Astrocyte (in vitro differentiated cells and primary cell): ENCODE measurements at regions not wholly inside any gene's neighbourhood (a gene's known extent, or its start where the extent isn't known, plus 50 kb on each side); places are given as distances from the start of the nearest gene placed in this dataset.

ENCODE experiments used
- DNase-seq: peaks from one replicate; pipeline ENCODE4 v3.0.0-alpha.2; 2010; ENCODE audit warnings: low read depth
- FAIRE-seq: peaks from 2 replicates; lab custom pipeline; 2011; peaks lifted over from hg19 to GRCh38; lab: Jason Lieb, UNC
- H2AFZ ChIP-seq: 2 replicates; pipeline ENCODE4 v1.6.0; 2012; ENCODE audit warnings: low read depth, low read length, inconsistent platforms
- H3K27ac ChIP-seq: 2 replicates; pipeline ENCODE4 v1.5.1; 2011; ENCODE audit warnings: low read depth, low read length, inconsistent platforms
- H3K27me3 ChIP-seq: 2 replicates; pipeline ENCODE4 v1.6.0; 2011; ENCODE audit warnings: low read length, inconsistent platforms; ENCODE audit not compliant: insufficient read depth
- H3K36me3 ChIP-seq: 2 replicates; pipeline ENCODE4 v1.5.1; 2011; ENCODE audit warnings: low read length, inconsistent platforms; ENCODE audit not compliant: insufficient read depth
- H3K4me1 ChIP-seq: 2 replicates; pipeline ENCODE4 v1.5.1; 2011; ENCODE audit warnings: low read length, inconsistent platforms; ENCODE audit not compliant: insufficient read depth
- H3K4me2 ChIP-seq: 2 replicates; pipeline ENCODE4 v1.6.0; 2012; ENCODE audit warnings: low read length, inconsistent platforms
- H3K4me3 ChIP-seq: 2 replicates; pipeline ENCODE4 v1.5.1; 2011; ENCODE audit warnings: low read depth, mild to moderate bottlenecking, low read length, inconsistent platforms; ENCODE audit not compliant: insufficient read depth
- H3K79me2 ChIP-seq: 2 replicates; pipeline ENCODE4 v1.6.0; 2012; ENCODE audit warnings: mild to moderate bottlenecking, low read length, inconsistent platforms; ENCODE audit not compliant: insufficient read depth
- H3K9ac ChIP-seq: 2 replicates; pipeline ENCODE4 v1.6.0; 2012; ENCODE audit warnings: mild to moderate bottlenecking, low read length, inconsistent platforms
- H3K9me3 ChIP-seq: 2 replicates; pipeline ENCODE4 v1.5.1; 2012; ENCODE audit warnings: low read depth, mild to moderate bottlenecking, low read length, inconsistent platforms; ENCODE audit not compliant: insufficient read depth
- H4K20me1 ChIP-seq: 2 replicates; pipeline ENCODE4 v1.6.0; 2012; ENCODE audit warnings: low read length, inconsistent platforms; ENCODE audit not compliant: insufficient read depth
- H3K27ac Mint-ChIP-seq: one replicate; pipeline ENCODE4 v1.8.0; 2021; ENCODE audit warnings: mild to moderate bottlenecking, mixed read lengths; ENCODE audit not compliant: unreplicated experiment
- H3K27me3 Mint-ChIP-seq: one replicate; pipeline ENCODE4 v1.8.0; 2021; ENCODE audit warnings: low read depth, mixed read lengths; ENCODE audit not compliant: unreplicated experiment
- H3K36me3 Mint-ChIP-seq: one replicate; pipeline ENCODE4 v1.8.0; 2021; ENCODE audit warnings: low read depth, mixed read lengths; ENCODE audit not compliant: unreplicated experiment
- H3K4me1 Mint-ChIP-seq: one replicate; pipeline ENCODE4 v1.8.0; 2021; ENCODE audit warnings: low read depth, mixed read lengths; ENCODE audit not compliant: unreplicated experiment
- H3K4me3 Mint-ChIP-seq: one replicate; pipeline ENCODE4 v1.8.0; 2021; ENCODE audit warnings: mild to moderate bottlenecking, moderate library complexity, mixed read lengths; ENCODE audit not compliant: unreplicated experiment
- H3K9me3 Mint-ChIP-seq: one replicate; pipeline ENCODE4 v1.8.0; 2021; ENCODE audit warnings: mild to moderate bottlenecking, mixed read lengths; ENCODE audit not compliant: unreplicated experiment
- CTCF ChIP-seq: IDR thresholded peaks from 2 replicates; pipeline ENCODE4 v1.5.1; 2011; ENCODE audit warnings: low read depth, mild to moderate bottlenecking, inconsistent platforms, low read length, moderate library complexity; ENCODE audit not compliant: insufficient read depth
- EZH2 ChIP-seq: IDR thresholded peaks from 2 replicates; pipeline ENCODE4 v1.6.1; 2012; ENCODE audit warnings: mild to moderate bottlenecking, low read length, inconsistent platforms; ENCODE audit not compliant: insufficient read depth

- Mint-ChIP-seq H3K4me3 (no peak overlapping the region), H3K27ac (no peak overlapping the region), H3K9me3 (no peaks in the 10 kb centered on the region), H3K36me3 (no peaks in the 10 kb centered on the region), H3K4me1 (no peaks in the 10 kb centered on the region), H3K27me3 (no peaks in the 10 kb centered on the region)
- no peaks in the 10 kb centered on the region for H4K20me1 ChIP-seq
- no peaks in the 10 kb centered on the region for H3K36me3 ChIP-seq
- no peak overlapping the region for H3K9ac ChIP-seq
- H3K9me3 ChIP-seq = no peaks in the 10 kb centered on the region
- H3K79me2 ChIP-seq = no peaks in the 10 kb centered on the region
- H3K27me3 ChIP-seq = no peaks in the 10 kb centered on the region
- no peak overlapping the region for H3K4me3 ChIP-seq
- no peak overlapping the region for H3K4me2 ChIP-seq
- FAIRE-seq (no peak), DNase-seq (no peak)
- H3K27ac ChIP-seq = no peak overlapping the region
- H3K4me1 ChIP-seq = no peaks in the 10 kb centered on the region
- no peak for TF ChIP-seq EZH2
- no peak for TF ChIP-seq CTCF
- H2AFZ ChIP-seq = no peak overlapping the region
Measured at GRCh38 chr15:97319291-97319690, 641.2 kb upstream of the ARRDC4 start.

GRCh38 chr15:97346221-97346620 is 614.3 kb upstream of the ARRDC4 start:
- Histone ChIP-seq H3K27ac (no peak overlapping the region), H4K20me1 (no peaks in the 10 kb centered on the region), H3K9ac (no peak overlapping the region), H2AFZ (no peak overlapping the region), H3K9me3 (peaks cover 3% of the 10 kb centered on the region), H3K4me1 (no peaks in the 10 kb centered on the region), H3K27me3 (no peaks in the 10 kb centered on the region), H3K4me3 (no peak overlapping the region), H3K36me3 (no peaks in the 10 kb centered on the region), H3K79me2 (no peaks in the 10 kb centered on the region), H3K4me2 (no peak overlapping the region)
- DNase-seq (no peak), FAIRE-seq (no peak)
- Mint-ChIP-seq H3K27me3 (no peaks in the 10 kb centered on the region), H3K27ac (no peak overlapping the region), H3K4me3 (no peak overlapping the region), H3K4me1 (no peaks in the 10 kb centered on the region), H3K36me3 (no peaks in the 10 kb centered on the region), H3K9me3 (no peaks in the 10 kb centered on the region)
- TF ChIP-seq EZH2 (no peak), CTCF (no peak)

GRCh38 chr15:97350813-97351212 is 609.7 kb upstream of the ARRDC4 start:
- peaks cover 3% of the 10 kb centered on the region for H3K27me3 Mint-ChIP-seq
- H3K4me1 Mint-ChIP-seq = no peaks in the 10 kb centered on the region
- Histone ChIP-seq H3K27ac (no peak overlapping the region), H3K9ac (no peak overlapping the region), H3K4me2 (no peak overlapping the region), H3K36me3 (no peaks in the 10 kb centered on the region), H3K4me3 (no peak overlapping the region), H3K4me1 (no peaks in the 10 kb centered on the region), H4K20me1 (no peaks in the 10 kb centered on the region), H3K27me3 (no peaks in the 10 kb centered on the region), H3K9me3 (peaks cover 5% of the 10 kb centered on the region), H2AFZ (no peak overlapping the region), H3K79me2 (no peaks in the 10 kb centered on the region)
- no peak for FAIRE-seq
- TF ChIP-seq EZH2 = no peak
- TF ChIP-seq CTCF = no peak
- no peaks in the 10 kb centered on the region for H3K9me3 Mint-ChIP-seq
- H3K27ac Mint-ChIP-seq = no peak overlapping the region
- H3K4me3 Mint-ChIP-seq = no peak overlapping the region
- no peaks in the 10 kb centered on the region for H3K36me3 Mint-ChIP-seq
- no peak for DNase-seq
